IPS DF 4.7 (cell line): ENCODE measurements at regions not wholly inside any gene's neighbourhood (a gene's known extent, or its start where the extent isn't known, plus 50 kb on each side); places are given as distances from the start of the nearest gene placed in this dataset.
"Not testable (repeated sequence)": the region's sequence is repeated elsewhere in the genome, so short reads cannot be mapped to it uniquely, and the experiment has no call there.

Experiments used
- DNase-seq: peaks from one replicate; pipeline ENCODE4 v3.0.0-alpha.2; 2013; ENCODE audit warnings: low spot score; ENCODE audit errors: extremely low read depth

DNA sequence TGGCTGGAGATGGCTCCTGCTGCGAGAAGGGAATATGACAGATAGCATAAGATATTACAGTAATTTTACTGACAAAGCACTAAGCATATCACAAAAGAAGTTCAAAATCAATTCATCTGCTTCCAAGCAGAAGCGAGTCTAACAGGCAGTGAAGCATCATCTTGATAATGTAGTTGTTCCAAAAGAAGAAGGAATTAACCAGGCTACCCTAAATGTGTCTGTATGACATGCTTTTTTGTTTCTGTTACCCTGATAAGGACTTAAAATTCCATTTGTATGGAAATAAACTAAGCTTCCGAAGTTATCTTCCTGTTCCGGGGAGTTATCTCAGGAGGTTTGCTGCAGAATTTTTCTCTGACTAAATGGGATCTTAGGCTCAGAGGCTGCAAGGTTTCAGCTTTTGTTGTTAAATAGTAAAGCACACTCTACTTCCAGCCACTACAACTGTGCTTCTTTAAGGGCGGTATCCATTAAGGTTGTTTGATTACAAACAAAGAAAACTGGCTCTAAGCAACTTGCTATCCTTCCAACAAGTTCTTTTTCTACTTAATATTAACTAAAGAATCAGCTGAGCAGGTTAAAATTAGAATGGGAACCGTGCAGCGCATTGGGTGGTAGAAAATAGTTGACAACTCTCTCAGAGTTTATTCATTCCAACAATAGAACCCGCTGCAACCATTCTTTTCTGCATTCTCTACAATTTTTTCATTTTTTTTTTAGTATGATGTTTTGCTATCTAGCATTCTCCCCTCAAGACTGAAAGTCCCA, 607.3 kb downstream of the UQCRFS1 start:
- DNase-seq, result no peak

- DNase-seq, result no peak
Measured at GRCh38 chr19:28603453-28603852, 609.5 kb downstream of the UQCRFS1 start.

DNA sequence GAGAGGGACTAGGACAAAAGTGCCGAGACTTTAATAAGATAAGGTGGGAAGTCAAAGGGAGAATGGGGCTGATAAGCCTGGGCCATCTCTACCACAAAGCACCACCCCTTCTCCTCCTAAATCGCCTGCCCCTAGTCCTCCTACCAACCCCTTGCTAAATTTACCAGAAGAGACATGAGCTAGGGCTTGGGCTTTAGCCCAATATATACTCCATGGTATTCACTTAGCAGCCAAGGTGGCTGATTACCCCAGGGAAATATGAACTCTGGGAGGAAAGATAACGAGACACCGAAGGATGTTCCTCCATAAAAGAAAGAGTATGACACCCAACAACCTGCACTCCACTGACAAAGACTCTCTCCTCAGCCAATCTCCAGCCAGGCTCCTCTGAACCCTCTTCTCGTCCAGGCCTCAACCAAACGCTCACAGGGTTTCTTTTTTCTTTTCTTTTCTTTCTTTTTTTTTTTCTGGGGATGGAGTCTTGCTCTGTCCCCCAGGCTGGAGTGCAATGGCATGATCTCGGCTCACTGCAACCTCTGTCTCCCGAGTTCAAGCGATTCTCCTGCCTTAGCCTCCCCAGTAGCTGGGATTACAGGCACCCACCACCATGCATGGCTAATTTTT, 610.2 kb downstream of the UQCRFS1 start:
- no peak for DNase-seq

DNA sequence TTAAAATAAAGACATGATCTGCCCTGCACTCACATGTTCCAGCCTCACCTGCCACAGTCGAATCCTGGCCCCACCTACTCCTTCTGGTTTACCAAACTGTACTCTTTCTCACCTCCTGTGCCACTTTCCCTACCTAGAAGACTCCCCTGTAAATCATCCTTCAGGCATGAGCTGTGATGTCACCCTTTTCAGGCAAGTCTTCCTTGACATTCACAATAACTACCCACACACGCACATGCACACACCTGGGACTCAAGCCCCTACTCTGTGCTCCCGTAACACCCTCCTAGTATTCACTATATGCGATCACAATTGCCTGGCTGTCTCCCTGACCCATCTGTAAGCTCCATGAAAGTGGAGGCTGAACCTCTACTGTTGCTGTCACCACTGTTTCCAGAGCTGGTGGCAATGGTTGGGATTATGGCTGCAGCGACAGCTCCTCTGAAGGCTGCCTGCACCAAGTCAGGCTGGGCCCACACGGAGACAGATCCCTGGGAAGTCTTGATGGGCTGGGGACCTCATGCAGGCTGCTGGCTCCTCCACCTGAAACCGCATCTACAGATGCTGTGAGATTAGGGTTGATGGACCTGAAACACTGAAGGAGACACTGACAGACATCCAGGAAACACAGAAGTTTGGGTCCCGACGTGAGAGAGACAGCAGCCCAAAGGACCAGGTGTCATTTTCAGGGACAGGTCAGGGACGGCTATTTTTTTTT, 611.1 kb downstream of the UQCRFS1 start:
- no peak for DNase-seq

GRCh38 chr19:28598861-28599260, 614.1 kb downstream of the UQCRFS1 start:
- no peak for DNase-seq

- no peak for DNase-seq
Measured at GRCh38 chr19:28596561-28597071, 616.3 kb downstream of the UQCRFS1 start.

GRCh38 chr19:28595722-28596480, 617.0 kb downstream of the UQCRFS1 start:
- DNase-seq, result no peak

DNA sequence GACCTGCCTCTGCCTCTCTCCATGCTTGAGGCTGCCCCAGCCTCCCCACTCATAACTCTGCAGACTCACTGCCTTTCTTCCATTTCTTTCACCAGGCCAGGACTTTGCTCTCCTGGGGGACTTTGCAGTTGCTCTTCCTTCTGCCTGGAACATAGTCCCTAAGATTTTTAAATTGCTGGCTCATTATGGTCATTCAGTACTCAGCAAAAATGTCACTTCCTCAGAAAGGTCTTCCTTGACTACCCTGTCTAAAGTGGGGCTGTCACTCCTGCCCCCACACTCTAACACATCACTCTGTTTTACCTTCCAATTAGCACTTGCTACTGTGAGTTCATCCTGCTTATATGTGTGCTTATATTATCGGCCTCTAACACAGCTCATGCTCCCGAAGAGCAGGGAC, 618.2 kb downstream of the UQCRFS1 start:
- no peak for DNase-seq

DNA sequence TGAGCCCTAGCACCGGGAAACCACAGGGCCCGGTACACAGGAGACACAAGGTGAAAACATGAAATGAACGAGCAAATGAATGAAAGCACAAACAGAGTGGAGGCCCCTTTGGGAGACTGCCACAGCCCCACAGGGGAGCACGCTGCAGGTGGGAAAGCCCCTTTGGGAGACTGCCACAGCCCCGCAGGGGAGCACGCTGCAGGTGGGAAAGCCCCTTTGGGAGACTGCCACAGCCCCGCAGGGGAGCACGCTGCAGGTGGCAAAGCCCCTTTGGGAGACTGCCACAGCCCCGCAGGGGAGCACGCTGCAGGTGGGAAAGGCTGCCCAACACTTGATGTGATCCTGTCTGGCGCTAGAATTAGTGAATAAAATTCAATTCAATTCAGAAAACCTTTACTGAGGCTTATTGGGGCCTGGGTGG, 623.0 kb downstream of the UQCRFS1 start:
- not testable (repeated sequence) for DNase-seq

GRCh38 chr19:28586474-28586873, 626.5 kb downstream of the UQCRFS1 start:
- no peak for DNase-seq

GRCh38 chr19:28585796-28586195, 627.2 kb downstream of the UQCRFS1 start:
- no peak for DNase-seq

DNA sequence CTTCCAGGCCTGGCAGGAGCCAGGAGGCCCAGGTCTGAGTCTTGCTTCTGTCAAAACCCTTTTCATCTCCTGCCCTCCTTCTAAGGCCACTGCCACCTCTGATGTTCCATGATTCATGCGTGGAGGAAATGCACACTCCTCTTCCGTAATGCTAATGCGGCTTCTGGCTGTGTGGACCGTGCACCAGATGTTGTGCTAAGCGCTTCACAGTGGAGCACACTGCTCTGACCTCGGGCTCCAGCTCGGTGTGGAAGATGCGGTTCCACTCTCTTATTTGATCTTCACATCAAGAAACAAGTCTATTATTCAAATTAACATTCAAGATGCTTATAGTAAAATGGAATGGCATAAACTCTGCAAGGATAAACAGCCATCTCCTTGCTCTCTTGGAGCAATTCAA, 629.2 kb downstream of the UQCRFS1 start:
- no peak for DNase-seq

GRCh38 chr19:28583242-28583641, 629.7 kb downstream of the UQCRFS1 start:
- no peak for DNase-seq

DNA sequence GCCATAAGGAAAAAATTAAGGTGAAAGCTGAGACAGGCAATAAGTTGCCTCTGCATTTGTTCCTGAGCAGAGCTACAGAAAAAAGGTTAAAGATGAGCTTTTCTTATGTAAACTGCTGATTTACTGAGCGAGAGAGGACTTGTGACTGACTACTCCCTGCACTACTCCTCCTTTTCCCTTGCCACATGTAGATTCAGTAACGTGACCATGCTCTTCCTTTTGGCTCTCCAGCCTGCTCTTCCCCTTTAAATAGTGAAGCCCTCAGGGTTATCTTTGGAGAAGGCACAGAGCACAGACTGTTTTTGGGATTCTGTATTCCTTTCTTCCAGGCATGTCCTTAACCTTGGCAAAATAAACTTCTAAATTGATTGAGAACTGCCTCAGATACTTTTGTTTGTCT, 630.2 kb downstream of the UQCRFS1 start:
- DNase-seq, result no peak

DNA sequence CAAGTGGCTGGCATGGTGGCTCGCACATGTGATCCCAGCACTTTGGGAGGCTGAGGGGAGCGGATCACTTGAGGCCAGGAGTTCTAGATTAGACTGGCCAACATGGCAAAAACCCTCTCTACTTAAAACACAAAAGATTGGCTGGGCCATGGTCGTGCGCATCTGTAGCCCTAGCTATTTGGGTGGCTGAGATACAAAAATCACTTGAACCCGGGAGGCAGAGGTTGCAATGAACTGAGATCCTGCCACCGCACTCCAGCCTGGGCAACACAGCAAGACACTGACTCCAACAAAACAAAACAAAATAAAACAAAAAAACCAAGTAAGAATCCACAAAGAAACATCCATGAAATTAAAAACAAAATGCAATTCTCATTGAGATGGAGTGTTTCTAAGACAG, 630.6 kb downstream of the UQCRFS1 start:
- no peak for DNase-seq

- peak; percentile 25 for DNase-seq
Measured at GRCh38 chr19:28581468-28581770, 631.5 kb downstream of the UQCRFS1 start.

DNA sequence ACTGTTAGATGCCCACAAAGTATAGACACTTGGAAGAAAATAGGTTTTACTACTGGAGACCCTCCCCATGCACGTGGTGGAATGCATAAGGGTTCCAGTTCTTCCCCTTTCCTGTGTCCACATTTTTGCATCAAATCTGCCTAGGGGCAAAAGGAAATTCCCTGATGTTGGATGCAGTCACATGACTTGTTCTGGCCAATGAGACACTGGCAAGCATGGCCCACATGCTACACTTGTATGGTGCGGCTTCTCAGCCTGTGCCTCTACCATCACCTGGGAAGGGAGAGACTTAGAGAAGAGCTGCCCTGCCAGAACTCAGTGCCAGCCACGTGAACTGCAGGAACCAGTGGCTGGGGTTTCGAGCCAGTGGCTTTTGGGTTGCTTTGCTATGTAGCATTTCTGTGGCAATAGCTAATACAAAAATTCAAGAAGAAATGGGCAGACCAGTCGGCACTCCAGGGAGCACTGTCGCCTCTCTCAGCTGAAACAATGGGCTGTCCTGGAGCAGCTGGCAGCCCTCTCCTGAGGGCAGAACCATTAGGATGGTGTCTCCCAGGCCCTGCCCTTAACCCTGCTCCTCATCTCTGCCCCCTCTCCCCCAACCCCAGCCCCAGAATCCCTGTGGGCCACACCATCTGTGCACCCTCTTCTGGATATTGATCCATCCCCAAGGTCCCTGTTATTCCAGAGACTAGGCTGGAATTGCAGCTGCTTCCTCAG, 634.0 kb downstream of the UQCRFS1 start:
- DNase-seq, result no peak

- no peak for DNase-seq
Measured at GRCh38 chr19:28578208-28578607, 634.7 kb downstream of the UQCRFS1 start.

GRCh38 chr19:28577666-28578065, 635.3 kb downstream of the UQCRFS1 start:
- no peak for DNase-seq

- DNase-seq, result no peak
Measured at GRCh38 chr19:28577233-28577632, 635.7 kb downstream of the UQCRFS1 start.

DNA sequence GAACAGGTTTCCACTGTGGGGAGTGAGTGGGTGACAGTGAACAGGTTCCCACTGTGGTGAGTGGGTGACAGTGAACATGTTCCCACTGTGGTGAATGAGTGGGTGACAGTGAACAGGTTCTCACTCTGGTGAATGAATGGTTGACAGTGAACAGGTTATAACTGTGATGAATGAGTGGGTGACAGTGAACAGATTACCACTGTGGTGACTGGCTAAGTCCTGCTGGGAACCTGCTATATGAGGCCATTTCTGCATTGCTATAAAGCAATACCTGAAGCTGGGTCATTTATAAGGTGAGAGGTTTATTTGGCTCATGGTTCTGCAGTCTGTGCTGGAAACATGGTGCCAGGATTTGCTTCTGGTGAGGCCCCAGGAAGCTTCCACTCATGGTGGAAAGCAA, 637.1 kb downstream of the UQCRFS1 start:
- no peak for DNase-seq
